ENCODE measurements at regions not wholly inside any gene's neighbourhood (a gene's known extent, or its start where the extent isn't known, plus 50 kb on each side); places are given as distances from the start of the nearest gene placed in this dataset.

DNA sequence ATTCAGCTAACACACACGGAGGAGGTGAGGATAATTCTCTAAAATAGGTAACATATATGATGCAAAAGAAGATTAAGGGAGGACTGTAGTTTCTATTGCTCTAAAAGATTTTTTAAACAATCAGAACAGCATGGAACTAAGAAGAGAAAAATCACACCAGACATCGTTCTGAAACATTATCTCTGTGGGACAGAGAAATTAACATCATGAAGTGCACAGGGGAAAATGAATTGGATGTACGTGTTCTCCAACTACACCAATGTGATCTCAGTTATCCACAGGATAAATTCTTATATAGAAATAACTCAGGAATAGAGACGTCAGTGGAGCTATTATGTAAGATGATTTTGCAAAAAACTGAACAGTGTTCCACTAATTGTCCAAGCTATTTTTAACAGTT lies 614.1 kb upstream of the HS3ST1 start:
- TF ChIP-seq EP300 (IDR thresholded peaks at IDR 0.05) = no peak
- TF ChIP-seq, protein P1, sequence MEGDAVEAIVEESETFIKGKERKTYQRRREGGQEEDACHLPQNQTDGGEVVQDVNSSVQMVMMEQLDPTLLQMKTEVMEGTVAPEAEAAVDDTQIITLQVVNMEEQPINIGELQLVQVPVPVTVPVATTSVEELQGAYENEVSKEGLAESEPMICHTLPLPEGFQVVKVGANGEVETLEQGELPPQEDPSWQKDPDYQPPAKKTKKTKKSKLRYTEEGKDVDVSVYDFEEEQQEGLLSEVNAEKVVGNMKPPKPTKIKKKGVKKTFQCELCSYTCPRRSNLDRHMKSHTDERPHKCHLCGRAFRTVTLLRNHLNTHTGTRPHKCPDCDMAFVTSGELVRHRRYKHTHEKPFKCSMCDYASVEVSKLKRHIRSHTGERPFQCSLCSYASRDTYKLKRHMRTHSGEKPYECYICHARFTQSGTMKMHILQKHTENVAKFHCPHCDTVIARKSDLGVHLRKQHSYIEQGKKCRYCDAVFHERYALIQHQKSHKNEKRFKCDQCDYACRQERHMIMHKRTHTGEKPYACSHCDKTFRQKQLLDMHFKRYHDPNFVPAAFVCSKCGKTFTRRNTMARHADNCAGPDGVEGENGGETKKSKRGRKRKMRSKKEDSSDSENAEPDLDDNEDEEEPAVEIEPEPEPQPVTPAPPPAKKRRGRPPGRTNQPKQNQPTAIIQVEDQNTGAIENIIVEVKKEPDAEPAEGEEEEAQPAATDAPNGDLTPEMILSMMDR (IDR thresholded peaks at IDR 0.05) = no peak

Measured in sigmoid colon (tissue), 4 donors.